ENCODE measurements at regions not wholly inside any gene's neighbourhood (a gene's known extent, or its start where the extent isn't known, plus 50 kb on each side); places are given as distances from the start of the nearest gene placed in this dataset.

GRCh38 chr12:115609347-115609746 is 668.1 kb downstream of the MED13L start:
- Histone ChIP-seq H2AFZ (ENCODE audit: low read length) (no peak overlapping the region), H3K18ac (ENCODE audit: extremely low read depth, low read length) (no peak overlapping the region), H3K4ac (replicated peaks; ENCODE audit: insufficient read length, low read depth, low read length) (no peak overlapping the region), H2AK5ac (ENCODE audit: low read depth, low read length) (no peak overlapping the region), H3K27ac (ENCODE audit: low read depth, low read length) (no peak overlapping the region), H3K9ac (replicated peaks in 1 of 4; ENCODE audit: extremely low read depth in 1 of 4, low read depth in 3 of 4, low read length in 3 of 4) (no peak overlapping the region), H2BK5ac (ENCODE audit: low read depth, low read length) (no peak overlapping the region), H4K5ac (ENCODE audit: insufficient read length, low read depth, low read length) (no peak overlapping the region), H3K56ac (replicated peaks; ENCODE audit: insufficient read length, low read depth, low read length) (no peak overlapping the region), H2BK20ac (ENCODE audit: low read length) (no peak overlapping the region), H3K4me2 (ENCODE audit: insufficient read depth in 1 of 2, low read depth in 2 of 2, low read length in 2 of 2) (no peak overlapping the region), H3K23me2 (ENCODE audit: low read depth, low read length) (peaks cover 6% of the 10 kb centered on the region; the same call in 1 of the 2 replicates), H3K9me3 (ENCODE audit: insufficient read depth in 2 of 2, low read depth in 1 of 2, low read length in 1 of 2) (no peaks in the 10 kb centered on the region), H2BK15ac (ENCODE audit: low read length) (no peak overlapping the region), H4K20me1 (replicated peaks in 1 of 2; ENCODE audit: control insufficient read depth in 1 of 2, insufficient read depth in 2 of 2, low read length in 2 of 2) (no peaks in the 10 kb centered on the region), H2BK120ac (replicated peaks; ENCODE audit: low read depth, low read length) (no peak overlapping the region), H3K79me1 (ENCODE audit: low read depth, low read length) (no peaks in the 10 kb centered on the region), H3K4me1 (replicated peaks in 1 of 4; ENCODE audit: control insufficient read depth in 3 of 4, insufficient read depth in 4 of 4, low read length in 3 of 4) (no peaks in the 10 kb centered on the region; a peak in 1 of 7 replicates), H4K91ac (replicated peaks; ENCODE audit: insufficient read length, low read length) (no peak overlapping the region), H3K14ac (ENCODE audit: insufficient read length) (no peak overlapping the region), H3K27me3 (replicated peaks in 1 of 4; ENCODE audit: control insufficient read depth in 3 of 4, extremely low read depth in 1 of 4, insufficient read depth in 3 of 4, low read length in 3 of 4) (no peaks in the 10 kb centered on the region), H3K79me2 (ENCODE audit: control insufficient read depth in 1 of 2, insufficient read depth in 2 of 2, low read length in 2 of 2) (no peaks in the 10 kb centered on the region), H2BK12ac (ENCODE audit: low read depth, low read length) (no peak overlapping the region), H3K23ac (ENCODE audit: insufficient read length) (no peak overlapping the region), H3K4me3 (ENCODE audit: extremely low read depth in 1 of 4, insufficient read depth in 2 of 4, low read depth in 3 of 4, low read length in 4 of 4) (no peak overlapping the region), H3K36me3 (ENCODE audit: control insufficient read depth in 2 of 4, insufficient read depth in 4 of 4, low read length in 3 of 4) (no peaks in the 10 kb centered on the region), H4K8ac (ENCODE audit: extremely low read depth, insufficient read depth, low read length) (no peak overlapping the region)
- POLR2A ChIA-PET (ENCODE audit: partially characterized antibody), result no interaction called here
- DNase-seq (ENCODE audit: low read depth in 1 of 2, low spot score in 2 of 2) (no peak), FAIRE-seq (no peak)
- TF ChIP-seq PHF8 (conservative IDR thresholded peaks at IDR 0.05; ENCODE audit: low read depth, low read length) (no peak), JUND (IDR thresholded peaks at IDR 0.05; ENCODE audit: low read length) (no peak), HDAC2 (IDR thresholded peaks at IDR 0.05; ENCODE audit: borderline replicate concordance in 1 of 2, low read depth in 2 of 2, low read length in 2 of 2) (no peak), SP2 (IDR thresholded peaks at IDR 0.05; ENCODE audit: low read length) (no peak)
- 100% methylated on average over 1 of the region's 1 CpG; no CpG with 5 or more reads in 1 of the 2 experiments for WGBS, 2 experiments (ENCODE audit: extremely low coverage in 1 of 2, insufficient coverage in 1 of 2, insufficient read length in 1 of 2, insufficient replicate concordance in 2 of 2, low coverage in 1 of 2, low lambda C conversion rate in 2 of 2, missing lambda C conversion rate in 1 of 2)
- CTCF ChIA-PET (ENCODE audit: partially characterized antibody), result interaction anchor here (1.1 to 1.4 kb wide), 2 partner anchors 14 to 162 kb away, joined by 3 read pairs; no protein-coding TSS in a partner anchor

All from H1 (cell line).